ENCODE measurements at regions not wholly inside any gene's neighbourhood (a gene's known extent, or its start where the extent isn't known, plus 50 kb on each side); places are given as distances from the start of the nearest gene placed in this dataset.

- CTCF ChIA-PET = interaction anchor here (0.6 kb wide), 1 partner anchor 1956 kb away, joined by 5 read pairs; no protein-coding TSS in a partner anchor
- POLR2A ChIA-PET = no interaction called here
- no peaks in the 10 kb centered on the region for H3K4me1 Mint-ChIP-seq (ENCODE audit: insufficient read depth, unreplicated experiment)
- intact Hi-C loops (cut with micrococcal nuclease) = no loop called here
- H3K4me3 Mint-ChIP-seq (ENCODE audit: unreplicated experiment) = no peak overlapping the region
- no peaks in the 10 kb centered on the region for H3K9me3 Mint-ChIP-seq (ENCODE audit: unreplicated experiment)
- no peak for TF ChIP-seq CTCF (IDR thresholded peaks at IDR 0.05; ENCODE audit: unreplicated experiment)
- no peaks in the 10 kb centered on the region for H3K27me3 Mint-ChIP-seq (ENCODE audit: insufficient read depth, unreplicated experiment)
- no TSS peak for BruUV-seq (replicated peaks)
- no peak for DNase-seq (ENCODE audit: unreplicated experiment)
- H3K27ac Mint-ChIP-seq (ENCODE audit: low read depth, unreplicated experiment) = peak overlapping the region; percentile 64
- H3K36me3 Mint-ChIP-seq (ENCODE audit: insufficient read depth, unreplicated experiment) = no peaks in the 10 kb centered on the region
These were observed 256.7 kb downstream of the NAF1 start for GRCh38 chr4:162909952-162910351.

GRCh38 chr4:162894387-162894786, 272.3 kb downstream of the NAF1 start:
- no TSS peak for BruUV-seq (replicated peaks)
- H3K9me3 Mint-ChIP-seq (ENCODE audit: unreplicated experiment) = no peaks in the 10 kb centered on the region

GRCh38 chr4:162891788-162892707, 274.6 kb downstream of the NAF1 start:
- CTCF ChIA-PET = interaction anchor here (0.6 kb wide), 1 partner anchor 55 kb away, joined by 3 read pairs; no protein-coding TSS in a partner anchor
- Mint-ChIP-seq H3K9me3 (ENCODE audit: unreplicated experiment) (no peaks in the 10 kb centered on the region), H3K27ac (ENCODE audit: low read depth, unreplicated experiment) (no peak overlapping the region), H3K4me1 (ENCODE audit: insufficient read depth, unreplicated experiment) (peaks cover 14% of the 10 kb centered on the region), H3K36me3 (ENCODE audit: insufficient read depth, unreplicated experiment) (no peaks in the 10 kb centered on the region), H3K4me3 (ENCODE audit: unreplicated experiment) (no peak overlapping the region), H3K27me3 (ENCODE audit: insufficient read depth, unreplicated experiment) (no peaks in the 10 kb centered on the region)
- DNase-seq (ENCODE audit: unreplicated experiment) = no peak
- POLR2A ChIA-PET = no interaction called here
- TF ChIP-seq CTCF (IDR thresholded peaks at IDR 0.05; ENCODE audit: unreplicated experiment) = no peak
- BruUV-seq (replicated peaks) = no TSS peak
- intact Hi-C loops (cut with micrococcal nuclease) = no loop called here

More at GRCh38 chr4:162894387-162894786, 272.3 kb downstream of the NAF1 start:
- H3K4me3 Mint-ChIP-seq (ENCODE audit: unreplicated experiment) = no peak overlapping the region
- peak; percentile 7 for DNase-seq (ENCODE audit: unreplicated experiment)
- ChIA-PET POLR2A (no interaction called here), CTCF (no interaction called here)
- no peaks in the 10 kb centered on the region for H3K36me3 Mint-ChIP-seq (ENCODE audit: insufficient read depth, unreplicated experiment)
- intact Hi-C loops (cut with micrococcal nuclease) = no loop called here
- no peak overlapping the region for H3K27ac Mint-ChIP-seq (ENCODE audit: low read depth, unreplicated experiment)
- TF ChIP-seq CTCF (IDR thresholded peaks at IDR 0.05; ENCODE audit: unreplicated experiment) = no peak
- H3K4me1 Mint-ChIP-seq (ENCODE audit: insufficient read depth, unreplicated experiment) = peaks cover 14% of the 10 kb centered on the region
- no peaks in the 10 kb centered on the region for H3K27me3 Mint-ChIP-seq (ENCODE audit: insufficient read depth, unreplicated experiment)

GRCh38 chr4:162878096-162878495, 288.6 kb downstream of the NAF1 start:
- TF ChIP-seq CTCF (IDR thresholded peaks at IDR 0.05; ENCODE audit: unreplicated experiment) = no peak
- H3K27ac Mint-ChIP-seq (ENCODE audit: low read depth, unreplicated experiment) = no peak overlapping the region
- no peaks in the 10 kb centered on the region for H3K27me3 Mint-ChIP-seq (ENCODE audit: insufficient read depth, unreplicated experiment)
- no peak for DNase-seq (ENCODE audit: unreplicated experiment)
- no peak overlapping the region for H3K4me3 Mint-ChIP-seq (ENCODE audit: unreplicated experiment)
- BruUV-seq (replicated peaks) = no TSS peak
- no peaks in the 10 kb centered on the region for H3K9me3 Mint-ChIP-seq (ENCODE audit: unreplicated experiment)
- ChIA-PET POLR2A (interaction anchor here (1.5 kb wide), 1 partner anchor 14 kb away, joined by 4 read pairs; no protein-coding TSS in a partner anchor), CTCF (no interaction called here)
- H3K4me1 Mint-ChIP-seq (ENCODE audit: insufficient read depth, unreplicated experiment) = peaks cover 5% of the 10 kb centered on the region
- no peaks in the 10 kb centered on the region for H3K36me3 Mint-ChIP-seq (ENCODE audit: insufficient read depth, unreplicated experiment)
- intact Hi-C loops (cut with micrococcal nuclease) = no loop called here

All from MCF 10A (cell line).